ENCODE measurements at regions not wholly inside any gene's neighbourhood (a gene's known extent, or its start where the extent isn't known, plus 50 kb on each side); places are given as distances from the start of the nearest gene placed in this dataset.

DNA sequence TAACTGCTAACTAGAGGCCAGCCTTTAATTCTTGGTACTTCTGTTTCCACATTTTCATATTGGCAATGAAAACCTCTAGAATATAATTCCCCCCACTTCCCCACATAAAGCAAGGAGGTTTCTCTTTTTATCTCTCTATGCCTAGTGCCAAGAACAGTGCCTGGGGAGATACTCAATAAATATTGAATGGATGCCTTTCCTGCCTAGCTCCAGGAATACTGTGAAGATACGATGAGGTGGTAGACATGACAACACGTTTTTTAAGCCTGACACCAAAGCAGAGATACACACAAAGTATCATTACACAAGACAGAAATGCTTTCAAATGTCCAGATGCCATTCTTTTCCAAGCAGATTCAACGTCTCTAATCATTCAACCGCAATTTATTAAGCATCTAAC lies 535.5 kb downstream of the XIRP2 start:
- TF ChIP-seq, protein P1, sequence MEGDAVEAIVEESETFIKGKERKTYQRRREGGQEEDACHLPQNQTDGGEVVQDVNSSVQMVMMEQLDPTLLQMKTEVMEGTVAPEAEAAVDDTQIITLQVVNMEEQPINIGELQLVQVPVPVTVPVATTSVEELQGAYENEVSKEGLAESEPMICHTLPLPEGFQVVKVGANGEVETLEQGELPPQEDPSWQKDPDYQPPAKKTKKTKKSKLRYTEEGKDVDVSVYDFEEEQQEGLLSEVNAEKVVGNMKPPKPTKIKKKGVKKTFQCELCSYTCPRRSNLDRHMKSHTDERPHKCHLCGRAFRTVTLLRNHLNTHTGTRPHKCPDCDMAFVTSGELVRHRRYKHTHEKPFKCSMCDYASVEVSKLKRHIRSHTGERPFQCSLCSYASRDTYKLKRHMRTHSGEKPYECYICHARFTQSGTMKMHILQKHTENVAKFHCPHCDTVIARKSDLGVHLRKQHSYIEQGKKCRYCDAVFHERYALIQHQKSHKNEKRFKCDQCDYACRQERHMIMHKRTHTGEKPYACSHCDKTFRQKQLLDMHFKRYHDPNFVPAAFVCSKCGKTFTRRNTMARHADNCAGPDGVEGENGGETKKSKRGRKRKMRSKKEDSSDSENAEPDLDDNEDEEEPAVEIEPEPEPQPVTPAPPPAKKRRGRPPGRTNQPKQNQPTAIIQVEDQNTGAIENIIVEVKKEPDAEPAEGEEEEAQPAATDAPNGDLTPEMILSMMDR (IDR thresholded peaks at IDR 0.05) = no peak
- TF ChIP-seq EP300 (IDR thresholded peaks at IDR 0.05) = no peak
